Tibial nerve (tissue), 4 donors: ENCODE measurements at regions not wholly inside any gene's neighbourhood (a gene's known extent, or its start where the extent isn't known, plus 50 kb on each side); places are given as distances from the start of the nearest gene placed in this dataset.

ENCODE experiments used
- EP300 ChIP-seq, 2 donors: sonication (generic); formaldehyde crosslinking; IDR thresholded peaks; one replicate each; pipeline ENCODE4 v1.6.1; 2017; ENCODE audit warnings: antibody characterized with exemption in 2 of 2, mild to moderate bottlenecking in 1 of 2
- POLR2A ChIP-seq, 2 donors: fragments of 450-650 bp; IDR thresholded peaks; one replicate each; pipeline ENCODE4 v1.6.1; 2017; ENCODE audit warnings: antibody characterized with exemption in 2 of 2, mild to moderate bottlenecking in 2 of 2, moderate library complexity in 2 of 2
- TF ChIP-seq, protein P1 (sequence below), 5 experiments: fragments of 200-600 bp in 3 of 5; fragments of 450-650 bp in 2 of 5; sonication (generic) in 3 of 5; IDR thresholded peaks; one replicate each; pipeline ENCODE4 v1.5.1; 2016 to 2019; ENCODE audit warnings: antibody characterized with exemption in 5 of 5, mild to moderate bottlenecking in 3 of 5, moderate library complexity in 2 of 5

DNA sequence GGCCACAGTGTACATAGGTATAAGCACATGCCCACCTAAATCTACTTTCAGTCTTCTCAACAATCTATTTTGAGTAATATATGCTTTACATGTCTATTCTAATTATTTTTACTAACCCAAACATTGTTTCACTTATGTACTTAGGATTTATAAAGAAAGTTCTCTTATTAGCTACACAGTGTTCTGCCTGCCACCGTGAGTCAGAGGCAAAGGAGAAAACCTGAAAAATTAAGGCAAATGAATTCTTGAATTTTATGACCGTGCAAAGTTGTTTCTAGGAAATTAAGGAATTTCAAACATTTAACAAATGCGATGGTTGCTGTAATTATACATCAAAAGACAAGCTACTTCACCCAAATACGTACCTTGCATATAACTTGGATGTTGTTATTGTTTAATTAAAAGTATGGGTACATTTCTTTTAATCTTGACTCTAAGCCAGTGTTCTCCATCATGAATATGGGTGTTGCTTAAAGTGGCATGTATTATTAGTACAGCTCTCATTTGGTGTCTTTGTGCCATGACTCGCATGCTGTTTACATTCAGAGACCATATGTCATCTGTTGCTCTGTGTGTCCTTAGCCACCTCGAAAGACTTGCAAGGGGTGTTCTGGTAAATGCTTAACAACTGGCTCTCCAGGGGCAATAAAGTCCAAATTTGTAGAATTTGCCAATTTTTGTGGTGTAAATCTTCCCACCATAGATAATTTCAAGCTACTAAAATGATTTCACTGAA, 154.3 kb upstream of the FN1 start:
- TF ChIP-seq, protein P1, sequence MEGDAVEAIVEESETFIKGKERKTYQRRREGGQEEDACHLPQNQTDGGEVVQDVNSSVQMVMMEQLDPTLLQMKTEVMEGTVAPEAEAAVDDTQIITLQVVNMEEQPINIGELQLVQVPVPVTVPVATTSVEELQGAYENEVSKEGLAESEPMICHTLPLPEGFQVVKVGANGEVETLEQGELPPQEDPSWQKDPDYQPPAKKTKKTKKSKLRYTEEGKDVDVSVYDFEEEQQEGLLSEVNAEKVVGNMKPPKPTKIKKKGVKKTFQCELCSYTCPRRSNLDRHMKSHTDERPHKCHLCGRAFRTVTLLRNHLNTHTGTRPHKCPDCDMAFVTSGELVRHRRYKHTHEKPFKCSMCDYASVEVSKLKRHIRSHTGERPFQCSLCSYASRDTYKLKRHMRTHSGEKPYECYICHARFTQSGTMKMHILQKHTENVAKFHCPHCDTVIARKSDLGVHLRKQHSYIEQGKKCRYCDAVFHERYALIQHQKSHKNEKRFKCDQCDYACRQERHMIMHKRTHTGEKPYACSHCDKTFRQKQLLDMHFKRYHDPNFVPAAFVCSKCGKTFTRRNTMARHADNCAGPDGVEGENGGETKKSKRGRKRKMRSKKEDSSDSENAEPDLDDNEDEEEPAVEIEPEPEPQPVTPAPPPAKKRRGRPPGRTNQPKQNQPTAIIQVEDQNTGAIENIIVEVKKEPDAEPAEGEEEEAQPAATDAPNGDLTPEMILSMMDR (IDR thresholded peaks at IDR 0.05) = no peak
- no peak for TF ChIP-seq EP300 (IDR thresholded peaks at IDR 0.05)
- no peak for TF ChIP-seq POLR2A (IDR thresholded peaks at IDR 0.05)
